ENCODE measurements at regions not wholly inside any gene's neighbourhood (a gene's known extent, or its start where the extent isn't known, plus 50 kb on each side); places are given as distances from the start of the nearest gene placed in this dataset.

GRCh38 chr14:26987744-26988363, 390.0 kb upstream of the NOVA1 start:
- Histone ChIP-seq H3K9me3 (ENCODE audit: control insufficient read depth, low read depth, low read length) (no peaks in the 10 kb centered on the region), H3K9me1 (ENCODE audit: control insufficient read depth, extremely low read depth, insufficient read depth, low read length) (no peaks in the 10 kb centered on the region), H3K27me3 (ENCODE audit: control insufficient read depth, extremely low read depth, insufficient read depth, low read length) (no peaks in the 10 kb centered on the region), H3K36me3 (ENCODE audit: control insufficient read depth in 2 of 2, extremely low read depth in 1 of 2, insufficient read depth in 2 of 2, low read length in 2 of 2) (no peaks in the 10 kb centered on the region), H3K4me2 (ENCODE audit: control insufficient read depth, extremely low read depth, insufficient read depth, low read depth, low read length) (no peak overlapping the region), H4K20me1 (ENCODE audit: control insufficient read depth, extremely low read depth, insufficient read depth, low read length) (no peaks in the 10 kb centered on the region), H3K9ac (ENCODE audit: control insufficient read depth, extremely low read depth, insufficient read depth, low read length) (no peak overlapping the region), H2AFZ (ENCODE audit: control insufficient read depth, low read length) (no peak overlapping the region), H3K4me3 (ENCODE audit: control insufficient read depth in 2 of 3, extremely low read depth in 1 of 3, insufficient read depth in 2 of 3, low read depth in 1 of 3, low read length in 3 of 3) (no peak overlapping the region), H3K27ac (ENCODE audit: control insufficient read depth, insufficient read depth, low read length) (no peak overlapping the region), H3K4me1 (ENCODE audit: control insufficient read depth, extremely low read depth, insufficient read depth, low read length) (no peaks in the 10 kb centered on the region), H3K79me2 (ENCODE audit: control insufficient read depth, insufficient read depth, low read length) (no peaks in the 10 kb centered on the region)
- dilution Hi-C loops (cut with MboI; ENCODE audit: extremely low pct_ligation_motif_present, low sequenced_read_pairs), result no loop called here
- DNase-seq (ENCODE audit: low read depth, low spot score) (no peak), FAIRE-seq (no peak)
- TF ChIP-seq CTCF (optimal IDR thresholded peaks at IDR 0.05 in 1 of 3, IDR thresholded peaks at IDR 0.05 in 1 of 3, conservative IDR thresholded peaks at IDR 0.05 in 1 of 3; ENCODE audit: extremely low read depth in 1 of 3, insufficient read depth in 2 of 3, low read length in 3 of 3), result no peak
- no peak for TF ChIP-seq EZH2 (IDR thresholded peaks at IDR 0.05; ENCODE audit: low read length)

GRCh38 chr14:26990946-26991345, 393.1 kb upstream of the NOVA1 start:
- Histone ChIP-seq H3K27me3 (ENCODE audit: control insufficient read depth, extremely low read depth, insufficient read depth, low read length) (no peaks in the 10 kb centered on the region), H2AFZ (ENCODE audit: control insufficient read depth, low read length) (no peak overlapping the region), H3K4me2 (ENCODE audit: control insufficient read depth, extremely low read depth, insufficient read depth, low read depth, low read length) (no peak overlapping the region), H3K27ac (ENCODE audit: control insufficient read depth, insufficient read depth, low read length) (no peak overlapping the region), H4K20me1 (ENCODE audit: control insufficient read depth, extremely low read depth, insufficient read depth, low read length) (no peaks in the 10 kb centered on the region), H3K9ac (ENCODE audit: control insufficient read depth, extremely low read depth, insufficient read depth, low read length) (no peak overlapping the region), H3K9me1 (ENCODE audit: control insufficient read depth, extremely low read depth, insufficient read depth, low read length) (no peaks in the 10 kb centered on the region), H3K9me3 (ENCODE audit: control insufficient read depth, low read depth, low read length) (peaks cover 4% of the 10 kb centered on the region), H3K36me3 (ENCODE audit: control insufficient read depth in 2 of 2, extremely low read depth in 1 of 2, insufficient read depth in 2 of 2, low read length in 2 of 2) (no peaks in the 10 kb centered on the region), H3K4me1 (ENCODE audit: control insufficient read depth, extremely low read depth, insufficient read depth, low read length) (no peaks in the 10 kb centered on the region), H3K4me3 (ENCODE audit: control insufficient read depth in 2 of 3, extremely low read depth in 1 of 3, insufficient read depth in 2 of 3, low read depth in 1 of 3, low read length in 3 of 3) (no peak overlapping the region), H3K79me2 (ENCODE audit: control insufficient read depth, insufficient read depth, low read length) (no peaks in the 10 kb centered on the region)
- FAIRE-seq (no peak), DNase-seq (ENCODE audit: low read depth, low spot score) (no peak)
- dilution Hi-C loops (cut with MboI; ENCODE audit: extremely low pct_ligation_motif_present, low sequenced_read_pairs), result no loop called here
- no peak for TF ChIP-seq EZH2 (IDR thresholded peaks at IDR 0.05; ENCODE audit: low read length)
- no peak for TF ChIP-seq CTCF (optimal IDR thresholded peaks at IDR 0.05 in 1 of 3, IDR thresholded peaks at IDR 0.05 in 1 of 3, conservative IDR thresholded peaks at IDR 0.05 in 1 of 3; ENCODE audit: extremely low read depth in 1 of 3, insufficient read depth in 2 of 3, low read length in 3 of 3)

All from keratinocyte (primary cell).